B cell (primary cell): ENCODE measurements at regions not wholly inside any gene's neighbourhood (a gene's known extent, or its start where the extent isn't known, plus 50 kb on each side); places are given as distances from the start of the nearest gene placed in this dataset.

Experiments
- EZH2 ChIP-seq: IDR thresholded peaks from 2 replicates; pipeline ENCODE4 v1.6.1; 2012; ENCODE audit warnings: borderline replicate concordance, low read depth, mild to moderate bottlenecking, moderate library complexity, low read length; ENCODE audit not compliant: insufficient read depth, poor library complexity, severe bottlenecking
- TF ChIP-seq, protein P1 (sequence below): fragments of 200-600 bp; IDR thresholded peaks from one replicate; pipeline ENCODE4 v1.8.0; 2022; ENCODE audit warnings: antibody characterized with exemption, mild to moderate bottlenecking

DNA sequence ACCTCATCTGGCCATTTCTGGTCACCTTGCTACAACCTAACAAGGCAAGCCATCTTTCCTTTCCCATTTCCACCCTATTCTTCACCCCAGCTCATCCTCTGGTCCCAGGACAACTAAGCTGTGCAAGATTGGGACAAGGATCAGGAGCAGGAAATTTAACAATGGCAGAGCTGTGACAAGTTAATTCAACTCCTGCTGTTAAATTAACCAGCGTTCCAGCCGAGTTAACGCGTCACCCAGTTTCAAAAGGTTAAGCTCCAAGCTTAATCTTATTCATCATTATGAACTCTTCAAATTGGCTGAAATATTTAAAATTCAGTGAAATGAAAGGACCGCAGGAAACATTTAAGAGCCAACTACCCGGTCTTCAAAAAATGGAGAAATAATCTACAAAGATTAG lies 231.9 kb downstream of the GRB14 start:
- TF ChIP-seq EZH2 = no peak
- TF ChIP-seq, protein P1, sequence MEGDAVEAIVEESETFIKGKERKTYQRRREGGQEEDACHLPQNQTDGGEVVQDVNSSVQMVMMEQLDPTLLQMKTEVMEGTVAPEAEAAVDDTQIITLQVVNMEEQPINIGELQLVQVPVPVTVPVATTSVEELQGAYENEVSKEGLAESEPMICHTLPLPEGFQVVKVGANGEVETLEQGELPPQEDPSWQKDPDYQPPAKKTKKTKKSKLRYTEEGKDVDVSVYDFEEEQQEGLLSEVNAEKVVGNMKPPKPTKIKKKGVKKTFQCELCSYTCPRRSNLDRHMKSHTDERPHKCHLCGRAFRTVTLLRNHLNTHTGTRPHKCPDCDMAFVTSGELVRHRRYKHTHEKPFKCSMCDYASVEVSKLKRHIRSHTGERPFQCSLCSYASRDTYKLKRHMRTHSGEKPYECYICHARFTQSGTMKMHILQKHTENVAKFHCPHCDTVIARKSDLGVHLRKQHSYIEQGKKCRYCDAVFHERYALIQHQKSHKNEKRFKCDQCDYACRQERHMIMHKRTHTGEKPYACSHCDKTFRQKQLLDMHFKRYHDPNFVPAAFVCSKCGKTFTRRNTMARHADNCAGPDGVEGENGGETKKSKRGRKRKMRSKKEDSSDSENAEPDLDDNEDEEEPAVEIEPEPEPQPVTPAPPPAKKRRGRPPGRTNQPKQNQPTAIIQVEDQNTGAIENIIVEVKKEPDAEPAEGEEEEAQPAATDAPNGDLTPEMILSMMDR = no peak
